ENCODE measurements at regions not wholly inside any gene's neighbourhood (a gene's known extent, or its start where the extent isn't known, plus 50 kb on each side); places are given as distances from the start of the nearest gene placed in this dataset.
"Not testable (repeated sequence)": the region's sequence is repeated elsewhere in the genome, so short reads cannot be mapped to it uniquely, and the experiment has no call there.

- DNase-seq = not testable (repeated sequence)
These were observed 148.1 kb upstream of the CHST15 start for GRCh38 chr10:124241510-124241909.

GRCh38 chr10:124240839-124241291 lies 147.5 kb upstream of the CHST15 start:
- no peak for DNase-seq

GRCh38 chr10:124239696-124240095 lies 146.3 kb upstream of the CHST15 start:
- DNase-seq = no peak

GRCh38 chr10:124239134-124239533 lies 145.7 kb upstream of the CHST15 start:
- no peak for DNase-seq

- DNase-seq = no peak
These were observed 145.0 kb upstream of the CHST15 start for GRCh38 chr10:124238367-124238766.

- no peak for DNase-seq
These were observed 144.0 kb upstream of the CHST15 start for GRCh38 chr10:124237282-124237961.

GRCh38 chr10:124236816-124237215 lies 143.4 kb upstream of the CHST15 start:
- DNase-seq = no peak

GRCh38 chr10:124236136-124236535 lies 142.7 kb upstream of the CHST15 start:
- no peak for DNase-seq

GRCh38 chr10:124235232-124235631 lies 141.8 kb upstream of the CHST15 start:
- DNase-seq = no peak

GRCh38 chr10:124233546-124234138 lies 140.2 kb upstream of the CHST15 start:
- DNase-seq = no peak

- DNase-seq = no peak
These were observed 139.5 kb upstream of the CHST15 start for GRCh38 chr10:124232686-124233545.

- peak; percentile 62 for DNase-seq
These were observed 138.1 kb upstream of the CHST15 start for GRCh38 chr10:124231168-124232155.

- no peak for DNase-seq
These were observed 137.3 kb upstream of the CHST15 start for GRCh38 chr10:124230635-124231167.

GRCh38 chr10:124229989-124230634 lies 136.7 kb upstream of the CHST15 start:
- DNase-seq = no peak

GRCh38 chr10:124229201-124229988 lies 136.0 kb upstream of the CHST15 start:
- no peak for DNase-seq

GRCh38 chr10:124228471-124228870 lies 135.1 kb upstream of the CHST15 start:
- no peak for DNase-seq

GRCh38 chr10:124227988-124228387 lies 134.6 kb upstream of the CHST15 start:
- no peak for DNase-seq

GRCh38 chr10:124227055-124227975 lies 133.9 kb upstream of the CHST15 start:
- DNase-seq = no peak

GRCh38 chr10:124226271-124227054 lies 133.1 kb upstream of the CHST15 start:
- no peak for DNase-seq
